Osteocyte (in vitro differentiated cells): ENCODE measurements at regions not wholly inside any gene's neighbourhood (a gene's known extent, or its start where the extent isn't known, plus 50 kb on each side); places are given as distances from the start of the nearest gene placed in this dataset.

Experiments
- DNase-seq: peaks from one replicate; pipeline ENCODE4 v3.0.0; 2021; ENCODE audit warnings: mixed read lengths; ENCODE audit not compliant: unreplicated experiment; ENCODE audit errors: extremely low spot score
- H3K27ac Mint-ChIP-seq: one replicate; pipeline ENCODE4 v1.8.0; 2021; ENCODE audit warnings: mild to moderate bottlenecking, mixed read lengths; ENCODE audit not compliant: unreplicated experiment
- H3K27me3 Mint-ChIP-seq: one replicate; pipeline ENCODE4 v1.8.0; 2021; ENCODE audit warnings: mixed read lengths; ENCODE audit not compliant: unreplicated experiment
- H3K36me3 Mint-ChIP-seq: one replicate; pipeline ENCODE4 v1.8.0; 2021; ENCODE audit warnings: mixed read lengths; ENCODE audit not compliant: unreplicated experiment
- H3K4me1 Mint-ChIP-seq: one replicate; pipeline ENCODE4 v1.8.0; 2021; ENCODE audit warnings: mixed read lengths; ENCODE audit not compliant: unreplicated experiment
- H3K4me3 Mint-ChIP-seq: one replicate; pipeline ENCODE4 v1.8.0; 2021; ENCODE audit warnings: mild to moderate bottlenecking, moderate library complexity, mixed read lengths; ENCODE audit not compliant: unreplicated experiment
- H3K9me3 Mint-ChIP-seq: one replicate; pipeline ENCODE4 v1.8.0; 2021; ENCODE audit warnings: mixed read lengths; ENCODE audit not compliant: unreplicated experiment
- TF ChIP-seq, protein P1 (sequence below): fragments of 200-600 bp; sonication (generic); IDR thresholded peaks from 2 replicates; pipeline ENCODE4 v1.5.0; 2021; ENCODE audit warnings: antibody characterized with exemption, mild to moderate bottlenecking, moderate library complexity

GRCh38 chr16:86995456-86995855 lies 321.7 kb downstream of the C16orf95 start:
- TF ChIP-seq, protein P1, sequence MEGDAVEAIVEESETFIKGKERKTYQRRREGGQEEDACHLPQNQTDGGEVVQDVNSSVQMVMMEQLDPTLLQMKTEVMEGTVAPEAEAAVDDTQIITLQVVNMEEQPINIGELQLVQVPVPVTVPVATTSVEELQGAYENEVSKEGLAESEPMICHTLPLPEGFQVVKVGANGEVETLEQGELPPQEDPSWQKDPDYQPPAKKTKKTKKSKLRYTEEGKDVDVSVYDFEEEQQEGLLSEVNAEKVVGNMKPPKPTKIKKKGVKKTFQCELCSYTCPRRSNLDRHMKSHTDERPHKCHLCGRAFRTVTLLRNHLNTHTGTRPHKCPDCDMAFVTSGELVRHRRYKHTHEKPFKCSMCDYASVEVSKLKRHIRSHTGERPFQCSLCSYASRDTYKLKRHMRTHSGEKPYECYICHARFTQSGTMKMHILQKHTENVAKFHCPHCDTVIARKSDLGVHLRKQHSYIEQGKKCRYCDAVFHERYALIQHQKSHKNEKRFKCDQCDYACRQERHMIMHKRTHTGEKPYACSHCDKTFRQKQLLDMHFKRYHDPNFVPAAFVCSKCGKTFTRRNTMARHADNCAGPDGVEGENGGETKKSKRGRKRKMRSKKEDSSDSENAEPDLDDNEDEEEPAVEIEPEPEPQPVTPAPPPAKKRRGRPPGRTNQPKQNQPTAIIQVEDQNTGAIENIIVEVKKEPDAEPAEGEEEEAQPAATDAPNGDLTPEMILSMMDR: no peak
- no peak overlapping the region for H3K27ac Mint-ChIP-seq
- H3K27me3 Mint-ChIP-seq: no peaks in the 10 kb centered on the region
- no peaks in the 10 kb centered on the region for H3K36me3 Mint-ChIP-seq
- no peaks in the 10 kb centered on the region for H3K9me3 Mint-ChIP-seq
- no peak for DNase-seq
- no peak overlapping the region for H3K4me3 Mint-ChIP-seq
- H3K4me1 Mint-ChIP-seq: peaks cover 13% of the 10 kb centered on the region

GRCh38 chr16:86996081-86996480 lies 321.1 kb downstream of the C16orf95 start:
- peaks cover 13% of the 10 kb centered on the region for H3K4me1 Mint-ChIP-seq

DNA sequence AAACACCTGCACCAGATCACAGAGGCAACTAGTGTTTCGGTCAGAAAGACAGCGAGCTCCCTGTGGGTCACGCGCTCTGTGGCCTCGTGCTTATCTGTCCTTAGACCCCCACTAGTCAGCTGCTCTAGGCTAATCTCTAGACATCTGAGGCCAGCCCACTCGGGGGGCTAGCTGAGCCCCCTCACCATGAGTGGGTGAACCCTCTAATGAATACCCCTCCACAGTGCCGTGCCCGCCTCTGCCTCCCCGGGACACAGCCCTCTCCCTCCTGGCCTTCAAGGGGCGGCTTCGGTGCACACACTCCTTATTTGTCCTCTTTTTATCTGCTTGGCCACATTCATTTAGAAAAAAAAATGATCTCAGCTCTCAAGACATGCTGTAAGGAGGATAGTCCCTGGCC lies 320.1 kb downstream of the C16orf95 start:
- no peak for DNase-seq
- no peak overlapping the region for H3K27ac Mint-ChIP-seq
- no peak overlapping the region for H3K4me3 Mint-ChIP-seq
- TF ChIP-seq, protein P1: no peak
- H3K27me3 Mint-ChIP-seq: no peaks in the 10 kb centered on the region
- H3K36me3 Mint-ChIP-seq: no peaks in the 10 kb centered on the region
- peaks cover 15% of the 10 kb centered on the region for H3K4me1 Mint-ChIP-seq
- H3K9me3 Mint-ChIP-seq: no peaks in the 10 kb centered on the region

More at GRCh38 chr16:86996081-86996480, 321.1 kb downstream of the C16orf95 start:
- Mint-ChIP-seq H3K4me3 (no peak overlapping the region), H3K9me3 (no peaks in the 10 kb centered on the region), H3K36me3 (no peaks in the 10 kb centered on the region), H3K27ac (no peak overlapping the region), H3K27me3 (no peaks in the 10 kb centered on the region)
- DNase-seq: no peak
- TF ChIP-seq, protein P1: no peak

DNA sequence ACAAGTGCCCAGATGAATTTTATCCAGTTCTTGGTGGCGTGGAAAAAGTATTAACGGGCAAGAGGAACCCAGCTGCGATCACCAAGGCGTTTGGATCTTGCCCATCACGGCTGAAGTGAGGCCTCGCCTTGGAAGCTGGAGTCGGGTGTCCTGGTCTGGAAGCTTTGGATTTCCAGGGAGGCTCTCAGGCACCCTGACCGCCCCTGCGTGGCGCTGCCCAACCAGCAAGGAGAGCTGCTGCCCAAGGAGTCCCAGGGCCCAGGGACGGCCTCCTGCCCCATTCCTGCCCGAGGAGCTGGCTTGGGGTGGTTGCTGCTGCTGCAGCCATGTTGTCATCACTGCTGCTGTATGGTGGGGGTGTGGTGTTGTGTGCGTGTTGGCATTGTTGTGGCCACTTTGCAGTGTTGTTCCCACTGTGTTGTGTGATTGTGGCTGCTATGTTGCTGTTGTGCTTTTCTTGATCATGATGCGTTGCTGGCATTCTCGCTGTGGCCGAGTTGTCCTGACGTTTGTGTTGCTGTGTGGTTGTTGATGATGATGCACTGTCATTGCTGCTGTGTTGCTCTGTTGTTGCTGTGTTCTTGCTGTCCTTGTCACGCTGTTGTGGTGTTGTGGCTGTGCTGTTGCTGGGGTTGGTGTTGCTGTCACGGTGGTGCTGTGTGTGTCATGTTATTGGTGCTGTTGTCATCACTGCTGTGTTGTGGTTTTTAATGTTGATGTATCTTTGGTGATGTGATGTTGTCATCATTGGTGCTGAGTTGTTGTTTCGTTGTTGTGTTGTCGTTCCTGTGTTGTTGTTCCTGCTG lies 318.8 kb downstream of the C16orf95 start:
- Mint-ChIP-seq H3K4me3 (no peak overlapping the region), H3K27me3 (no peaks in the 10 kb centered on the region), H3K4me1 (peaks cover 24% of the 10 kb centered on the region), H3K36me3 (no peaks in the 10 kb centered on the region), H3K27ac (no peak overlapping the region), H3K9me3 (no peaks in the 10 kb centered on the region)
- no peak for DNase-seq
- TF ChIP-seq, protein P1: no peak

GRCh38 chr16:87000001-87000400 lies 317.2 kb downstream of the C16orf95 start:
- TF ChIP-seq, protein P1: no peak
- no peak for DNase-seq
- H3K27me3 Mint-ChIP-seq: no peaks in the 10 kb centered on the region
- H3K4me1 Mint-ChIP-seq: peaks cover 15% of the 10 kb centered on the region
- H3K36me3 Mint-ChIP-seq: no peaks in the 10 kb centered on the region
- H3K9me3 Mint-ChIP-seq: no peaks in the 10 kb centered on the region
- H3K4me3 Mint-ChIP-seq: no peak overlapping the region
- no peak overlapping the region for H3K27ac Mint-ChIP-seq
